SKM-1 (cell line): ENCODE measurements at regions not wholly inside any gene's neighbourhood (a gene's known extent, or its start where the extent isn't known, plus 50 kb on each side); places are given as distances from the start of the nearest gene placed in this dataset.
"Not testable (repeated sequence)": the region's sequence is repeated elsewhere in the genome, so short reads cannot be mapped to it uniquely, and the experiment has no call there.

Experiments
- DNase-seq: peaks from one replicate; lab custom pipeline; 2025; ENCODE audit not compliant: unreplicated experiment; lab: John Stamatoyannopoulos, UW

GRCh38 chr3:187850258-187850921 is 105.1 kb upstream of the BCL6 start:
- DNase-seq = peak; percentile 76

- DNase-seq = no peak
These were observed 107.8 kb upstream of the BCL6 start for GRCh38 chr3:187852842-187853730.

- DNase-seq = no peak
These were observed 109.9 kb upstream of the BCL6 start for GRCh38 chr3:187855131-187855530.

GRCh38 chr3:187856555-187856954 is 111.3 kb upstream of the BCL6 start:
- no peak for DNase-seq

- no peak for DNase-seq
These were observed 112.8 kb upstream of the BCL6 start for GRCh38 chr3:187858041-187858440.

- no peak for DNase-seq
These were observed 113.4 kb upstream of the BCL6 start for GRCh38 chr3:187858711-187859110.

- not testable (repeated sequence) for DNase-seq
These were observed 117.5 kb upstream of the BCL6 start for GRCh38 chr3:187862701-187863277.

- DNase-seq = no peak
These were observed 125.3 kb upstream of the BCL6 start for GRCh38 chr3:187870360-187871203.

- no peak for DNase-seq
These were observed 125.9 kb upstream of the BCL6 start for GRCh38 chr3:187871204-187871591.

GRCh38 chr3:187871848-187872247 is 126.6 kb upstream of the BCL6 start:
- DNase-seq = no peak

- no peak for DNase-seq
These were observed 128.6 kb upstream of the BCL6 start for GRCh38 chr3:187873843-187874242.

GRCh38 chr3:187875863-187876262 is 130.6 kb upstream of the BCL6 start:
- DNase-seq = peak; percentile 23

- no peak for DNase-seq
These were observed 133.7 kb upstream of the BCL6 start for GRCh38 chr3:187878772-187879518.

- DNase-seq = no peak
These were observed 135.2 kb upstream of the BCL6 start for GRCh38 chr3:187880441-187880840.

- no peak for DNase-seq
These were observed 135.6 kb upstream of the BCL6 start for GRCh38 chr3:187880851-187881250.

- DNase-seq = no peak
These were observed 143.4 kb upstream of the BCL6 start for GRCh38 chr3:187888701-187889100.

GRCh38 chr3:187889106-187889505 is 143.8 kb upstream of the BCL6 start:
- DNase-seq = no peak

- DNase-seq = peak; percentile 56
These were observed 144.5 kb upstream of the BCL6 start for GRCh38 chr3:187889601-187890404.

- not testable (repeated sequence) for DNase-seq
These were observed 145.1 kb upstream of the BCL6 start for GRCh38 chr3:187890405-187890752.

GRCh38 chr3:187896646-187897045 is 151.4 kb upstream of the BCL6 start:
- no peak for DNase-seq
